ENCODE measurements at regions not wholly inside any gene's neighbourhood (a gene's known extent, or its start where the extent isn't known, plus 50 kb on each side); places are given as distances from the start of the nearest gene placed in this dataset.

GRCh38 chr15:89421219-89421618, 75.2 kb downstream of the RHCG start:
- no peak for DNase-seq

DNA sequence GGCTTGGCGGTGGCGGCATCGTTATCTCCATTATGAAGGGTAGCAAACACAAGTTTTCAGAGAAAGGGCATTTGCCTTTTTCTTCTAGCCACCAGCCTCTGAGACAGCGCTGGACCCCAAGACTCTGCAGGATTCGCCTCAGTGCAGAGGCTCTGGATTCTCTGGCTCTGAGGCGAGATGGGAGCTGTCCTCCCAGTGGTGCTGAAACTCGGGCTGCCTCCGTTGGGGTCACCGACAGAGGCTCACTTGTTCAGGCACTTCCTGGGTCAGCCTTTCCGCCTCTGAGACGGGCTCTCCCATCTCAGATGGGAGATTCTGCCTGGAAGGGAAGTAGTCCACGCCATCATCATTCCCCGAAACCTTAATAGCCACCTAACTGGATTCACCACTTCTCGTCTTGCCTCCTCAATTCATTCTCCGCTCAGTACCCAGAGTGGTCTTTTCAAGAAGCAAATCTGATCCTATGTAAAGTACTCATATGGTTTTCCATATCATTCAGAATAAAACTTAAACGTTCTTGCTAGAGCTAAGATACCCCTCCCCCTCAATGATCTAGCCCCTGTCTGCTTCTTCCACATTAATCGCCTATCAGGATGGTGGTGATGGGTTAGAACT, 76.9 kb downstream of the RHCG start:
- DNase-seq = no peak

DNA sequence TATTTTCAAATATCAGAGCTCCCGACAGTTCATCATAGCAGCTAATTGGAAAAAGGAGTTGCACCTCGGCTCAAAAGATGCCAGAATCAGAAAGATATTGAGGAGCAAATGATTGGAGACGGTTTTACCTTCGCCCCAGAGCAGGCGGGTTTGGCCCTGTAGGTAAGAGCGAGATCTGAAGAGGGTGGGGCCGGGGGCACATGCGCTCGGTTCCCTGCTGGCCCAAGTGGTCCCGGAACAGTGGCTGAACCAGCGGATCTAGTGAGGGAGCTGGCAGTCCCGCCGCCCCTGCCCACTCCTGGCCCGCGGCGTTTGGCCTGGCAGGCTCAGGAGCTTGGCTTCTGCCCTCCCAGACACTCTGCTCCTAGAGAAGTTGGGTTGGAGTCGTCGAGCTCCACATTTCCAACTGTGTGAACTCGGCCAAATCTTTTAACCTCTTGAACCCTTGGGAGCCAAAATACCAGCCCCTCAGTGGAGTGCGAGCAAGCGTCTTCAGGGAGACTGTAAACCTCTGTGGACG, 79.1 kb downstream of the RHCG start:
- no peak for DNase-seq

DNA sequence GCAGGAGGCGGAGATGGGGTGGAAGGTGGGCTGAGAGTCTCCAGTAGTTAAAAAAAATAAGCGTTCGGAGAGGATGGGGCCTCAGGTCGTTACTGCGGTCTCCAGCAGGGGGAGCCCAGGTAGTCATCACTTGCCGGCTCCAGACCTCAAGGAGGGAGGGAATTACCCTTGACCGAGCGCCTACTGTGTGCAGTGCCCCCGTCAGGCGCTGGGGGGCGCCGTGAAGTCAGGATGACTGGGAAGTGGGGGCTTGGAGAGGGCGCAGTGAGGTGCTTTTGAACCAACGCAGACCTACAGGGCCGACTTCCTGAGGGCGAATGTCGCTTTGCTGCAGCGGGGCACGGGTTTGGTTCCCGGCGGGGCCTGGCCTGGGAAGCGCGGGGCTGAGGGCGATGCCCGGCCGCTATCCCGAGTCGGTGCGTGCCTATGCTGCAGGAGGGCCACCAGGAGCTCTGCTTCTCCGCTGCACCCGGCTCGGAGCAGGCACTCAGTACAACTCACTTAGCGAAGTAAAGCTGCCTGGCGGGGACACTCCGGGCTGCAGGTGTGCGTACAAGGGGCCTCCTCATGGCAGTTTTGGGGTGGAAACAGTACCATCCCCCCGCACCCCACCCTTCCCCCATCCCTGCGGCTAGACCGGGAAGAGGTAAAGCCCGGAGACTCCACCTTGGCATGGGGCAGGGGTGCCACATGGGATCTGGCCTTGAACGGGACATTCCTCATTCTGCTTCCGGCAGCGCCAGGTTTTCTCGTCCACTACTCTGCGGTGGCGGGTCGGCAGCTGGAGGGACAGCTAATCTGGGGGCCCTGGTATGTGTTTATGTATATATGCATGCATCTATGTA, 79.8 kb downstream of the RHCG start:
- peak; percentile 78 for DNase-seq

DNA sequence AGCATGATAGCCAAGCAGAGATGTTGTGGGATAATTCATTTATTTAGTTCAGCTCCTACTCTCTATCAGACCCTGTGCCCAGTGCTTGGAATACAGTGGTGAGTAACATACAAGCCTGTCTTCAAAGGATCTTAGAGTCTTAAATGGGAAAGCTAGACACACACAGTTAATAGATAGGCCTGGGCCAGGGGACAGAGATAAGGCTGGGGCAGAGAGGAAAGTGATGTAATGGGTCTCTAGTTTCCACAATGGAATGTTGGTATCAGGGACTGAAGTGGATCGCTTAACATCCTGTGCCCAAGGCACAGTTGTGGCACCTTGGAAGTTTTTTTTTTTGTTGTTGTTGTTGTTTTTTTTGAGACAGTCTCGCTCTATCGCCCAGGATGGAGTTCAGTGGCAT, 79.9 kb upstream of the POLG start:
- DNase-seq = no peak

DNA sequence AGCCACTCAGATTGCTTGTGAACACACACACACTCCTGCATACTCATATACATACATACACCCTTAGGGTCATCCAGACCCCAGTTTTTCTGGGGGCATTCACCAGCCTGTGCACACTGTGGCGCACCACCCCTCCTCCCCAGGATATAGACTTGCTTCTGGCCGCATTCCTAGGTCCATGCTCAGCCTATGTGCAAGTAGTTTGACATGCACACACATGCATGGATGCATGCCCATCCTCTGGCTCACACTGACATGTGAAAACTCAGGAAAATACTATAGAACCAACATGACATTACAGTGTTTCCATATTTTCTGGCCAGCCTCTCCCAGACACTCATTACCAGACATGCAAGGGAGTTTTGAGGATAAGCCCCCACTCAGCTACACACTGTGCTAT, 79.3 kb upstream of the POLG start:
- no peak for DNase-seq

DNA sequence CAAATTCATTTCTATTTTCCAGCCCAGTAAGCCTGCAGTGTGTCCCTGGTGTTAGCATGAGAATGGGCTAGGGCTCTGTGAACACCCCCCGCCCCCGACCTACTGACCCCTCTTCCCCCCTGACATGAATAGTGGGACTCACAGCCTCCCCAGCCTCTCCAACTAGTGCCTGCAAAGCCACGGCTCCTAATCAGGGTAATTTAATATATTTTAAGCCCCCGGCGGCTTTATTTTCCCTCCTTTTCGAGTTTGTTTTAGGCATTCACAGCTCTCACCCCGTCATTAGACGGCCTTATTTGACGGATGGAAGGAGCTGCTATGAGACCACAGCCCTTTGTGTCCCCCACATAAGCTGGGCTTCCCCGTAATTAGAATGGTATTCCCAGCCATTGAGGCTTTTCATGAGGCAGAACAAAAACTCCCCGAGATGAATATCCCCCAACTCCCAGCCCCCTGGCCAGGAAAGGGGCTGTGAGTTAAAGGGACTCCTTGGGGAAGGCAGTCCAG, 78.3 kb upstream of the POLG start:
- no peak for DNase-seq

DNA sequence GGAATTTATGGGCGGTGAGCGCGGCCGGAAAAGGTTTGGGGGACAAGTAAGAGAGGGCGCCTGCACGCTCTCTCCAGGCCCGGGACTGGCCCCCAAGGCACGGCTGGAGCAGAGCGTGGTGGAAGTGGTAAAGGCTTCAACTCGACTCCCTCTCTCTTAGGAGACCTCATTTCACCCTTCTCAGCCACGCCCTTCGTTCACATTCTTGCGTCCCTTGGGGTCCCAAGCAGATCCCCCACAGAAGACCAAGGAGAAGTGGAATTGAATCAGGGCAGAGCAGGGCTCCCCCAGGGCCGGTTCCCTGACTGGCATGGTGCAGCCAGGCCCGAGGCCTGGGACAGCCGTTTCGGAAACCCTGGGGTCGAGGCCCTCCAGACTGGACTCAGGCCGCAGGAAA, 75.4 kb upstream of the POLG start:
- no peak for DNase-seq

- no peak for DNase-seq
Measured at GRCh38 chr15:89409184-89410038, 74.8 kb upstream of the POLG start.

- DNase-seq = no peak
Measured at GRCh38 chr15:89408372-89409183, 74.0 kb upstream of the POLG start.

- DNase-seq = no peak
Measured at GRCh38 chr15:89406940-89407607, 72.5 kb upstream of the POLG start.

DNA sequence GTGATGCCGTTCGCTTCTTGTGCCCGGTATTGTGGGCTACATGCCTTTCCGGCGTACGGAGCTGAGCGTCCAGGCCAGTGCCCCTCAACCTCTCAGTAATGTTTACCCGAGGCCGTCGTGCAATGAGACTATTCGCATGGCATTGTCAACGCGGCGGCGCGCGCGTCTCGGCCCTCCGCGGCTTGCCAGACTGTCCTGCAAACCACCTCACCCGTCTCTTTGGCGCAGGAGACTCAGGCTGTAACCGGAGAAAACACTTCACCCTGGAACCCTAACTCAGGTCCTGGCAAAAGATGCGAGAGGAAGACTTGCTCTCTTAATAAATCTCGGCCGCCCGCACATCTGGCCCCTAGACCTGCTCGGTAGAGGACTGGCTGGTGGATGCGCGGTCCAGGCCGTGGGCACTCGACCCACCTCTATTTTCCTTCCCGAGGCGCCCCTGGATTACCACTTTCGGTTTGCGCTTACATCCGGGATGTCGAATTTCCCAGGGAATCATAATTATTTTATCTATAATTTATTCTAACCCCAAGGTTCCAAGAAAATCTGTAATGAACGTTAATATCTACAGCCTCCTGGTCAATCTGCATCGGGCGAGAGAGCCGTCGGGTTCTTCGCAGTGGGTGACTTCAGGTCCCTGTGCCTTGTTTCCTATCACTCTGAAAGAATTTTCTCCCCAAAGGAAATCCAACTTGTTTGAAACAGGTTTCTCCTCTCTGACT, 71.8 kb upstream of the POLG start:
- no peak for DNase-seq

- DNase-seq = no peak
Measured at GRCh38 chr15:89405494-89405893, 70.9 kb upstream of the POLG start.

GRCh38 chr15:89404023-89404422, 69.4 kb upstream of the POLG start:
- DNase-seq = no peak

DNA sequence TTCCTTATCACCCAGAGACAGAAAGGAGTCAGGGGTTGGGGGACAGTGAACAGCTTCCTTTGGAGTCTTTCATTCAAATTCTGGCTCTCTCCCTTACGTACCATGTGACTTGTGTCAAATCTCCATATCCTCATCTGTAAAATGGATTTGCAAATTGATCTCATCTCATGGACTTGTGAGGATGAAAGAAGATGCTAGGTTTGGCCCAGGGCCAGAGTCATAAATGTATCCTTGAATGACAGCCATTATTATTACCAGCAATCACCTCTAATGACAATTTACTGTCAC, 67.8 kb upstream of the POLG start:
- DNase-seq = no peak

DNA sequence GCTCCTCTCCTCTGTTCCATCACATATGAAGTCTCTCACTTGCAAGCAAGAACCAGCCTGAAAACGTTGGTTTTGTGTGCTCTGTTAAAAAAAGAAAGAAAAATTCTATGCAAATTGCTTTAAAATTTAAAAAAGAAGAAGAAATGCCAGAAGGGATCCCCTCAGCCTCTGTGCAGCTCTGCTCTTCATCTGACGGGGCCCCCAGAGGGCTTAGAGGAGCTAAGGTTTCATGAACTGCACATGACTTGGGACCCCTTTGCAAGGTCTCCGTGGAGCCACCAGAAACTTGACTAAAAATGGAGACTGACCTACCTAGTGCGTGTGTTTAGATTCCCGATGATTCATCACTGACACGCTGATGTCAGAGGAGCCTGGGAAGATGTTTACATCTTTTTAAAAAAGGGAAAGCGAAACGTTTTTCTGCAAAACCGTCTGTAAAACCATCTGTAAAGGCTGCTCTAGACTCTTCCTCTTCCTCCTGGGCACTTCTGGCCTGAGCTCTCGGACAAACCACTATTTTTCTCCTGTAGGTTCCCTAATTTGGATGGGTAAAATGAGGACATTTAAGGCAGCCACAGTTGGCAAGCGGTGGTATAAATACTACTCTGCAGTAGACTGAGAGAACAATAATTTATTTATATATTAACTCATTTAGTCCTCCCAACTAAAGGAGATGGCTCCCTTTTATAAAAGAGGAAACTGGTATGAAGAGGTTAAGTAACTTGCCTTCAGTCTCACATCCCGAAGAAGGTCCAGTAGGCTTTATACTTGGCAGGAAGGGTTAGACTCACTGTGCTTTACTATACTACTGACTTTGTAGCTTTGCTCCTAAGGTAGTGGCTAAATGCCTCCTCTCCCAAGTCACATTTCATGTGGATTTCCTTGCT, 67.2 kb upstream of the POLG start:
- DNase-seq = no peak

DNA sequence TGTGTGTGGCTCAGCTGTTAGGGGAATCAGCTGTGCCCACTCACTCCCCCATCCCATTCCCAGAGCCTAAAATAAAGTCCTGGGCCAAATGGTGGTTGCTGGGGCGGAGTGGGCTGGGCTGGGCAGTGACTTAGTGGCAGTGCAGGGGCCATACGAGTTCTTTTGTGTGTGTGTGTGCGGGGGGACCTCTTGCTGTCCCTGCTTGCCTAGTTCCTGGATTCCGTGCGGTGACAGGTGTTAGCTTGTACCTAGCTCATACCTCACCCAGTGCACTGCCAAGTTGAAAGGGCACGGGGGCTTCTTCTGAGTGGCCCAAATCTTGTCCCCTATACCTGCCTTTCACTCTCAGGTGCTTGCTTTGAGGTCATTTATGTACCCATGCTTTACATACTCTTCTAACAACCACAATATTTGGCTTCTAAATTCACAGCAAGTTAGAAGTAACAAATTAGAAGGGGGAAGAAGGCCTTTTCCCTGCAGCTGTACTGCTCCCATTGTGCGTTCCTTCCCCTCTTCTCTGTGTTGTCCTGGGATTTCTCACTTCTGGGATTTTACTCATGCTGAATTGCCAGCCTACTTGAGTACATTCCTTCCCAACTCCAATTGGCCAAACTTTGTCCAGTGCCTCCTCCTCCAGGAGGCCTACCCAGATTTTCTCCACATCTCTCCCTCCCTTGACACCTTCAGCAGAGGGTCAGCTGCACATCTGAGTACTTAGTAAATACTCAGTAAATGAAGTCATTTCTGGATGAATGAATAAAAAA, 66.3 kb upstream of the POLG start:
- DNase-seq = no peak

GRCh38 chr15:89400116-89400781, 65.6 kb upstream of the POLG start:
- DNase-seq = no peak
